Esophagus muscularis mucosa (tissue), 4 donors: ENCODE measurements at regions not wholly inside any gene's neighbourhood (a gene's known extent, or its start where the extent isn't known, plus 50 kb on each side); places are given as distances from the start of the nearest gene placed in this dataset.
A peak's percentile ranks its signal among the peaks of the same experiment; 100 is the strongest.

Source experiments
- DNase-seq: peaks from one replicate; pipeline ENCODE4 v3.0.0-alpha.2; 2017; ENCODE audit errors: extremely low spot score
- H3K27ac ChIP-seq, 4 donors: fragments of 200-600 bp; sonication (generic); replicated peaks in 1 of 4; 1 replicate in 3 of 4; 2 replicates in 1 of 4; pipeline ENCODE4 v1.5.1; 2016 to 2019; ENCODE audit warnings: mild to moderate bottlenecking in 1 of 4
- H3K27me3 ChIP-seq, 4 donors: fragments of 200-600 bp; sonication (generic); one replicate each; pipeline versions ENCODE4 v1.5.1 to v1.6.0; 2016 to 2019
- H3K36me3 ChIP-seq, 4 donors: fragments of 200-600 bp; sonication (generic); one replicate each; pipeline ENCODE4 v1.5.1; 2016 to 2019
- H3K4me1 ChIP-seq, 4 donors: fragments of 200-600 bp; sonication (generic); one replicate each; pipeline ENCODE4 v1.5.1; 2016 to 2019
- H3K4me3 ChIP-seq, 4 donors: fragments of 200-600 bp; sonication (generic); 1 replicate in 2 of 4; 2 replicates in 2 of 4; pipeline ENCODE4 v1.5.1; 2016 to 2019; ENCODE audit warnings: mild to moderate bottlenecking in 4 of 4, moderate library complexity in 1 of 4
- H3K9me3 ChIP-seq, 4 donors: fragments of 200-600 bp; sonication (generic); 1 replicate in 3 of 4; 2 replicates in 1 of 4; pipeline ENCODE4 v1.5.1; 2016 to 2019
- CTCF ChIP-seq, 3 experiments: fragments of 200-600 bp in 2 of 3; fragments of 450-650 bp in 1 of 3; sonication (generic) in 2 of 3; IDR thresholded peaks; one replicate each; pipeline ENCODE4 v1.5.1; 2017 to 2019; ENCODE audit warnings: antibody characterized with exemption in 3 of 3, mild to moderate bottlenecking in 2 of 3, moderate library complexity in 1 of 3
- EP300 ChIP-seq: sonication (generic); formaldehyde crosslinking; IDR thresholded peaks from one replicate; pipeline ENCODE4 v1.6.1; 2017; ENCODE audit warnings: antibody characterized with exemption
- POLR2A ChIP-seq: fragments of 450-650 bp; IDR thresholded peaks from one replicate; pipeline ENCODE4 v1.6.1; 2017; ENCODE audit warnings: antibody characterized with exemption, moderate library complexity, mild to moderate bottlenecking, low read depth
- POLR2AphosphoS5 ChIP-seq, 2 donors: sonication (generic); formaldehyde crosslinking; IDR thresholded peaks; one replicate each; pipeline ENCODE4 v1.6.1; 2017; ENCODE audit warnings: antibody characterized with exemption in 2 of 2
- WGBS: methylation state at CpG from one replicate; pipeline ENCODE4 v1.1.5; 2018; 5-methylcytosine and 5-hydroxymethylcytosine counted together
- intact Hi-C: fragments of 100-400 bp; cut with DNase I; formaldehyde crosslinking; loops from one replicate; pipeline ENCODE4 v1.15.1; 2023

GRCh38 chr10:111481866-111482265 lies 405.0 kb downstream of the ADRA2A start:
- TF ChIP-seq POLR2A (no peak), EP300 (no peak), POLR2AphosphoS5 (IDR thresholded peaks at IDR 0.05) (no peak), CTCF (IDR thresholded peaks at IDR 0.05) (no peak)
- no peaks in the 10 kb centered on the region for H3K36me3 ChIP-seq
- WGBS = 72% methylated on average over 2 of the region's 2 CpGs
- no peak overlapping the region for H3K4me3 ChIP-seq
- no peaks in the 10 kb centered on the region for H3K9me3 ChIP-seq
- intact Hi-C loops = no loop called here
- no peaks in the 10 kb centered on the region for H3K4me1 ChIP-seq
- H3K27me3 ChIP-seq = no peaks in the 10 kb centered on the region
- H3K27ac ChIP-seq = no peak overlapping the region
- peak; percentile 78 for DNase-seq

DNA sequence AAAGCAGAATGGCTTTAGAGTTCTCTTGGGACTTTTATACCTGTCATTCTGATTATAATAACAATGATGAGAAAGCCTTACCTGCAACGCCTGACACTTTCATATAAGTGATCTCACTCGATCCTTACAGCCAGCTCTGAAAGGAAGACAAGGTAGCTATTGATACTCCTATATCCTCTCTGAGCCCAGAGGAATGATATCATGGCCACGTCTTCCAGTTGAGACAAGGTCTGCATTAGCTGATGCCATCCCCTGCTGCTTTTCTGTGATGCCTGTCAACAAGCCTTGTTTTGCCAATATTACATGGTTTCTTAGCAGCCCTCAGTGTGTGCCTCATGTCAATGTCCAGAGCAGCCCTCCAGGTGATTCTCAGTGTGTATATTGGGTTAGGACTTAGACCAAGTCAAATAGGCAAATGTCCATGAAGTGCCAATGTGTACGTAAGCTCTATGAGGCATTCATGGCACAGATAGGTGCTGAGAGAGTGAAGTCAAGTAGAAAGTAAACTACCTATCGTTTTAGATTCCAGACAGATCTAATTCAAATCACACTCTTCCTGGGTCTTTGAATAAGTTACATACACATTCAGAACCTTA lies 405.9 kb downstream of the ADRA2A start:
- intact Hi-C loops = no loop called here
- 76% methylated on average over 5 of the region's 5 CpGs for WGBS
- H3K27me3 ChIP-seq = no peaks in the 10 kb centered on the region

GRCh38 chr10:111485767-111486166 lies 408.9 kb downstream of the ADRA2A start:
- TF ChIP-seq CTCF (IDR thresholded peaks at IDR 0.05) (no peak), POLR2A (no peak)
- Histone ChIP-seq H3K4me3 (no peak overlapping the region), H3K9me3 (peaks cover 0 to 18% (median 9%) of the 10 kb centered on the region in 4 donors), H3K36me3 (no peaks in the 10 kb centered on the region), H3K27ac (no peak overlapping the region), H3K4me1 (no peaks in the 10 kb centered on the region), H3K27me3 (no peaks in the 10 kb centered on the region)
- intact Hi-C loops = no loop called here
- WGBS = 77% methylated on average over 3 of the region's 3 CpGs
- DNase-seq = peak; percentile 17

More for the DNA sequence above, 405.9 kb downstream of the ADRA2A start:
- no peak overlapping the region for H3K4me3 ChIP-seq
- H3K4me1 ChIP-seq = no peaks in the 10 kb centered on the region
- H3K9me3 ChIP-seq = no peaks in the 10 kb centered on the region
- TF ChIP-seq CTCF (IDR thresholded peaks at IDR 0.05) (no peak), POLR2AphosphoS5 (IDR thresholded peaks at IDR 0.05) (no peak), EP300 (no peak), POLR2A (no peak)
- DNase-seq = peak; percentile 78
- no peaks in the 10 kb centered on the region for H3K36me3 ChIP-seq
- no peak overlapping the region for H3K27ac ChIP-seq

DNA sequence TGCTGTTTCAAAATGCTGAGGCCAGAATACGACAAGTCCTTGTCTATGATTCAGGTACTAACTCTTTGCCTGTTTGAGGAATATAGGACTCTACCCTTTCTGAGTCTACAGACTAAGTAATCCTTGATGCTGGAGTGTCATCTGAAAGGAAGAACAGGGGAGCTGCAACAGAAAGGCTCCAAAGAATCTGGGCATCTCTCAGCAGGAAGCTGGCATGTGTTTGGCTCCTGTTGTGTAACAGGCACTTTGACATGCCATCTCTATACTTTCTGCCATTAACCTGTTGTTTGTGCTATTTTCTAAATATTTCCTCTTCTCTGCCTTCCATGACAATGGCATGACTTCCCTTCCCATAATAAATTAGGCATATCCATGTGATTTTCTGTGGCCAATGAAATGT lies 409.5 kb downstream of the ADRA2A start:
- H3K4me1 ChIP-seq = no peaks in the 10 kb centered on the region
- DNase-seq = peak; percentile 17
- 95% methylated on average over 1 of the region's 1 CpG for WGBS

More for the DNA sequence above, 409.5 kb downstream of the ADRA2A start:
- intact Hi-C loops = no loop called here
- Histone ChIP-seq H3K9me3 (peaks cover 0 to 24% (median 11%) of the 10 kb centered on the region in 4 donors), H3K27me3 (no peaks in the 10 kb centered on the region), H3K36me3 (no peaks in the 10 kb centered on the region), H3K4me3 (no peak overlapping the region), H3K27ac (no peak overlapping the region)
- TF ChIP-seq EP300 (no peak), CTCF (IDR thresholded peaks at IDR 0.05) (no peak), POLR2AphosphoS5 (IDR thresholded peaks at IDR 0.05) (no peak)
